ENCODE measurements at regions not wholly inside any gene's neighbourhood (a gene's known extent, or its start where the extent isn't known, plus 50 kb on each side); places are given as distances from the start of the nearest gene placed in this dataset.
"Not testable (repeated sequence)": the region's sequence is repeated elsewhere in the genome, so short reads cannot be mapped to it uniquely, and the experiment has no call there.

DNA sequence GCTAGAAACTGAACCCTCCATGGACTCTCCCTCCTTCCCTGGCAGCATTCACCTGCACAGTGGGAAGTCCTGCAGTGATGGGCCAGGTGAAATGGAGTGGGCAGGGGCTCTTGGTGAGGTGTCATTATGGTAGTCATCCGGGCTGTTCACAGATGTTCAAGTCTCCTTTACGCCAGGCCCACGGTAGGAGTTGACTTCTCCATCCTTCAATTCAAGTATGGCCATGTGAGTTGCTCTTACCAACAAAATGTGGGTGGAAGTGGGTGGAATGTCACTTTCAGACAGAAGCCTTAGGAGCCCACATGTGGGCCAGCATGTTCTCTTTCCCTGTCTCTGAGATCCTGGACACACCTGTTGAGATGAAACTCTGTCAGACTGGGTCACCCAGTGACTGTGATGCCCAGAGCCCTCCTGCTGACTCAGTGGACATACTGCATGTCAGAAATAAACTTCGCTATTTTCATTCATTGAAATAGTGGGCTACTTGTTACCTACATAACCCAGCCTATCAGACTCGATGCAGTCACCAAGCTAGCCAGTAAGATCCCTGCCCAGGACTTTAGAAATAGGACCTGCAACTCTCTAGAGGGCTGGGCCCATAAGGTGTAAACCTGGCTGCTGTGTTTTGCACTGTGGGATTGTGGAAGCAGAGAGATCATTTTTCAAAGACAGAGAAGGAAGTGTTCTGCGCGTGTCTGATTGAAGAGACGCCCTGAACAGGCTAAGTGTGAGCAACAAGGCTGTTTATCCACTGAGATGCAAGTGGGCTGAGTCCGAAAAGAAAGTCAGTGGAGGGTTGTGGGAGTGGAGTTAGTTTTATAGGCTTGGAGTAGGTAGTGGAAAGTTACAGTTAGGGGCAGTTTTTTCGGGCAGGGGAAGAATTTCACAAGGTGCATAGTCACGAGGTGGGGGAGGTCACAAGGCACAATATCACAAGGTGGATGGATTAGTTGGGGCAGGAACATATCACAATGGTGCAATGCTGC lies 174.4 kb downstream of the TRIM43 start:
- DNase-seq, result not testable (repeated sequence)

DNA sequence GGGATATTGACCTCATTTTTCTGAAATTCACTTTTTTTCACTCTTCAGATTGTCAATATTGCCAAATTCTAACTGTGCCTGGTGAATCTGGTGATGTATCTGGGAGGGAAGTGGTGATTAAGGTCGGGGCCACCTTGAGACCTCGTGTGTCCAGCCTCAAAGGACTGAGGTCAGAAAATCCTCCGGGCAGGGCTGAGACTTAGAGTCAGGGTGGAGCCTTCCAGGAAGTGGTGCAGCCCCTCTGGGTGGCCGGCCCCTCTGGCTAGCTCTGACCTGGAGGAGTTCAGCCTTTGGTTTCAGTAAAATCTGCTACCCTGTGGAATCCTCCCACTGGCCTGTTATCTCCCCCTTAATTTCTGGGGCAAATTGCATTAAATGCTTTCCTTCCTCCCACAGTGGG lies 175.7 kb downstream of the TRIM43 start:
- DNase-seq, result not testable (repeated sequence)

DNA sequence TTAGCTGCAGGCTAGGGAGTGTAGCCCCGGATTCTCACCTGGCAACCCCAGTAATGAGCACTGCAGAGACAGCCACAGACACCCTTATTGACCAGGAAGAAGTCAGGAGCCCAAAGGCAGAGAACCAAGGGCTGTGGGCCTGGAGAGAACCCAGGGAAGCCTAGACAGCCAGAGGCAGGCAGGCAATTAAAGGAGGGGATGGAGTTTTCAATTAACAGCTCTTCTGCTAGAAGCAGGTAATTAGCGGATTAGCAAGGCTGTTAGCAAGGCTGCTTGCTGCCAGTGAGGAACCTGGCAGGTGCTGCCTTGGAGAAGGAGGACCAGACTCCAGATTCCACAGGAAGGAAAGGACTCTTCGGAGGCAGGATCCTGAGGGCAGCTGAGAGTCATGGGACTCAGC lies 176.1 kb downstream of the TRIM43 start:
- not testable (repeated sequence) for DNase-seq

DNA sequence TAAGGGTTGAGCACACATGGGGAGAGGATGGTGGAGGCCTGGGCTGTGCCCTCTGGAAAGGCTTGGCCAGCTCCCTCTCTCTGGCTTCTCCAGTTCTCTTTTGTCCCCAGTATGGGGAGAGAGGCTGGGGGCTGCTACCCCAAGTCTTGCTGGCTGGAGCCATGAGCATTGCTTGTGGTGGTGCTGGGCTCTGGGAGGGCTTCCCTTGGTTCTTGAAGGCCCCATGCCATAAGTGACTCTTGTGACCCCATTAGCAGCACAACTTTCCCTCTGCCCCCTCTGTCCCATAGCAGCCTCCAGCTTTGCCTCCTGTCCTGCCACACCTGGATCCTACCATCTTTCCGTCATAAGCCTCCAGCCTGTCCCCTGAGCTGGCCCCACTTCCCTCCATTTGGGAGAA lies 177.5 kb downstream of the TRIM43 start:
- DNase-seq, result not testable (repeated sequence)

DNA sequence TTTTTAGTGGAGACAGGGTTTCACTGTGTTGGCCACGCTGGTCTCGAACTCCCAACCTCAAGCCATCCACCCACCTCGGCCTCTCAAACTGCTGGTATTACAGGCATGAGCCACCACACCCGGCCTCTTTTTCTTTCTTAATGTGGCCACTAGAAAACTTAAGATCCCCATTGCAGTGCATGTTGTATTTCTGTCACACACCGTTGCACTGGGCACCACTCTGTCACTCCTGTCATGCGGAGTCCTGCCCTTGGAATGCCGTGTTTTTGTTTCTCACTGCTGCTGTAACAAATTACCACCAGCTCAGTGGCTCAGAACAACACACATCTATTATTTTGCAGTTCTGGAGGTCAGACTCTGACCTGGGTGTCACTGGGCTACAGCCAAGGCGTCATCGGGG lies 178.9 kb downstream of the TRIM43 start:
- DNase-seq, result not testable (repeated sequence)

DNA sequence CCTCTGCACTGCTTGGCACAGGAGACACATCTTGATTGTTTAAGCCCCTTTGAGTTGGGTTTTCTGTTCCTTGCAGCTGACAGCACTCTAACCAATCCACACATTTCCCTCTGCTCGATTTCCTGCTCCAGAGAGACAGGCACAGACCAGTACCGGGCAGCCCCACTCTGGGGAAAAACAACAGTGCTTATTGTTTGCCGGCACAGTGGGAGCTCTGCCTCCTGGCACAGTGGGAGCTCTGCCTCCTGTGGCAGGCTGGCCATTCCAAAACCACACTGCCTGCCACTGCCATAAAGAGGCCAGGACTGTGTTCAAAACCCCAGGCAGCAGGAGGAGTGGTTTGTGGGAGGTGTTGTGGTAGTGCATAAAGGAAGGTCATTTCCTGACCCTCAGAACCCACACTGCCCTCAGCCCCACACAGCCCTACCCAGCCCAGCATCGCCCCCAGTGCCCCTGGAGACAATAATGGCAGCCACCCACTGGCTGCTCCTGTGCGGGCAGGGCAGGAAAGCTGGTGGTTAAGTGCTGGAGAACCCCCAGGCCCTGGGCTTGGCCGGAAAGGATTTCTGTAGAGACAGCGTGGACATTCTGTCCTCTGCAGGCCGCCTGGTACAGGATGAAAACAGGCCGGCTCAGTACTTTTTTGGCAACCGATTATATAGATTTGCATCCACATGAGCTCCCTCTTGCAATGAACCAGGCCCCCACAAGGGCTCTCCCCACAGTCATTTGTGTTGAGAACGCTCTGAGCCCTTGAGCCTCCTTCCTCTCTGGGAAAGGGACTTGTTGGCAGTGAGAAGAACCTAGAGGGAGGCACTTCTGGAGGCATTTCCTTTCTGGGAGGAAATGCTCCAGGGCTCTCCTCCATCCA lies 182.8 kb downstream of the TRIM43 start:
- not testable (repeated sequence) for DNase-seq

DNA sequence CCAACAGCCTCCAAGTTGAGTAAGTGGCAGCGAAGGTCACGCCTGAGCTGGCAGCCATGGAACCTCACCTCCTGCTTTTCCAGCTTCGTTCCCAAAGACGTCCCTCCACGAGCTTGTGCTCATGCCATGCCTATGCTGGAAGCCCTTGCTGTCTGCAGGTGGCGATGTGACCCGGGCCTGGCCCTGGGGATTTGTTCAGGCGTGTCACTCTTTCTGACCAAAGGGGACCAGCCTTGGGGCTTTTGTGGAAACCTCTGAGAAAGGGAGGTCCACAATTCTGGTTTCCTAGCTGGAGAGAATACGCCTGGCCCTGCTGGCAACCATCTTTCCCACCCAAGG lies 183.4 kb downstream of the TRIM43 start:
- DNase-seq, result not testable (repeated sequence)
